ENCODE measurements at regions not wholly inside any gene's neighbourhood (a gene's known extent, or its start where the extent isn't known, plus 50 kb on each side); places are given as distances from the start of the nearest gene placed in this dataset.
"Not testable (repeated sequence)": the region's sequence is repeated elsewhere in the genome, so short reads cannot be mapped to it uniquely, and the experiment has no call there.

DNA sequence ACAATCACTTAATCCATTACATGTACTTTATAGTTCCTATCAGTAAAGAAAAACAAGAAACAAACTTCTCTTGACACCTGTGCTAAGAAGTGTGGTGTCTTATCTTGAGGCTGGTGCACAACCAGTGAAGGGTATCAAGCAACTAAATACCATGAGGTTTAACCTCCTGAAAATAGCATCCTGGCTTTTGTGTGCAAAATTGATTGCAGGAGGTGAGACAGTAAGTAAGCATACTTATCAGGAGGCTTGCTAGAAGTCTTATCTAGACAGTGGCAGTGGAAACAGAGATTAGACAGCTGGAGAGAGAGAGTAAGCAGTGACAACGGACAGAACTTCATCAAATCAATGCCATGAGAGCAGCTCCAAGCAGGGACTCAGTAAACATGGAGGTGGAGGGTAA lies 730.3 kb downstream of the DNAH5 start:
- DNase-seq, result no peak

DNA sequence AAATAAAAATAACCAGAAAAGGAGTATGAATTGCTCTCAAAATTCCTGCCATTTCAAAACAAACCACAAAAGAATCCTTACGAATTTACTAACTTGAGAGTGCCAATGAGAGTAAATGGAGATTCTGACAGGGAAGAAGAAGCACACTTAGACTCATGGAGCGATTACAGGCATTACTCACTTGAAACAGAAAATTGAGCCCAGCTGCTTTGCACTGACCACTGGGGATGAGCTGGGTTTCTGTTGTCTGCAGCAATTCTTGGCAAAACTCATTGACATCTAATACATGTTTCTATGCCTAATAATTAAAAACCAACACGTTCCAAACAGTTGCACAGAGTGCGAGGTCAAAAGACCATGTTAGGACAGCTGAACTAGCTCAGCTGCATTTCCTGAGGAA lies 731.6 kb downstream of the DNAH5 start:
- no peak for DNase-seq

DNA sequence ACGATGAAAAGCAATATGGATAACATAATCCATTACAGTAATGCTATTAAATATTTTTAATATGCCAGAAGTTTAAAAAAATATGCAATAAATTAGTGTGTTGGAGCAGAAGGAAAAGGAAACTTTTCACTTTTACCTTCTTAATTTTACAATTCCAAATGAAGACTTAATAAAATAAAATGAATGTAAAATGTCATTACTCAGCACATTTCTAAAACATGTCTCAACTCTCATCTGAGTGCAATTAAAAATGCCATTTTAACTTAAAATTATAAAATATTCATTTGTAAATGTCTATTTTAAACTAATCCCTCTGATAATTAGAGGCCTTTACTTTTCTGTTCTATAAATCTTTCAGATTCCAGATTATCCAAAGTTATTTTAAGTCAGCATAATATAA lies 733.4 kb downstream of the DNAH5 start:
- DNase-seq, result no peak

GRCh38 chr5:13207112-13207511 lies 737.4 kb downstream of the DNAH5 start:
- no peak for DNase-seq

DNA sequence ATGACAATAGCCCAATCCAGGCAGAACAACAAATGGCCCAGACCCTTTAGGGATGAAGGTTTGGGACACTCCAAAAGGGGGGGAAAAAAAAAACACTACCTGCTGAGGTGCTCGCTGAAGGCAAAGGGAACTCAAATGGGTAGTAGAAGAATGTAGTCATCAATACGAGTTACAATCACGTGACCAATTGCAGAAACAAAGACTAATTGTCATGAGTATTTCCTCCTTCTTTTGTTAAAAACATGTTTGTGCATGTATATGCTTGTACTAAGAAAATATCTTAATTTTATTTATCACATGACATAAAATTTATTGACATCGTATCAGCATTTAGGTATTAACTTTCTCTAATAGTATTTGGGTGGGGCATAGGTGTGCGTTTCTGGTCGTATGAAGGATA lies 743.5 kb downstream of the DNAH5 start:
- DNase-seq, result no peak

DNA sequence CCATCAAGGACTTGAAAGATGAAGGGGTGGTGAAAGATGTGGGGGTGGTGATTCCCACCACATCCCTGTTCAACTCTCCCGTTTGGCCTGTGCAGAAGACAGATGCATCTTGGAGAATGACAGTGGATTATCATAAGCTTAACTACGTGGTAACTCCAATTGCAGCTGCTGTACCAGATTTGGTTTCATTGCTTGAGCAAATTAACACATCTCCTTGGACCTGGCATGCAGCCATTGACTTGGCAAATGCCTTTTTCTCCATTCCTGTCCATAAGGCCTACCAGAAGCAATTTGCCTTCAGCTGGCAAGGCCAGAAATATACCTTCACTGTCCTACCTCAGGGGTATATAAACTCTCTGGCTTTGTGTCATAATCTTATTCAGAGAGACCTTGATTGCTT lies 746.3 kb downstream of the DNAH5 start:
- not testable (repeated sequence) for DNase-seq

DNA sequence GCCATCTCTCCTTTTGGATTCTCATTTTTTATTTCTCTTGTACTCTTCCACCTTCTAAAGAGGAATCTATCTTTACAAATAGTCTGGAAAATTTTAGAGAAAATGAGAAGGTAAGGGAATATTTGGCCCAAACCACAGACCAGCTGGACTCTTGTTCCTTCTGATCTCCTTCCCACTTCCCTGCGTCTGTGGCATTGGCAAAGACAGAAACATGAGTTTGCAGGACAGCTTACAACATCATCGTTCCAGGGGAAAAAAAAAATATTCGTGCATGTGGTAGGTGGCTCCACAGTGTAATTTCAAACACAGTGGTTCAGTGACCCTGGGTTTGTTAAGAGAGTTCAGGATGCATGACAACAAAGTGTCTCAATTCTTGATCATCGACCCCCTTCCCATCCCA lies 755.0 kb downstream of the DNAH5 start:
- no peak for DNase-seq

GRCh38 chr5:13188371-13188770 lies 756.1 kb downstream of the DNAH5 start:
- DNase-seq, result no peak

- DNase-seq, result no peak
Measured at GRCh38 chr5:13187186-13187585, 757.3 kb downstream of the DNAH5 start.

GRCh38 chr5:13186177-13186576 lies 758.3 kb downstream of the DNAH5 start:
- peak; percentile 33 for DNase-seq

DNA sequence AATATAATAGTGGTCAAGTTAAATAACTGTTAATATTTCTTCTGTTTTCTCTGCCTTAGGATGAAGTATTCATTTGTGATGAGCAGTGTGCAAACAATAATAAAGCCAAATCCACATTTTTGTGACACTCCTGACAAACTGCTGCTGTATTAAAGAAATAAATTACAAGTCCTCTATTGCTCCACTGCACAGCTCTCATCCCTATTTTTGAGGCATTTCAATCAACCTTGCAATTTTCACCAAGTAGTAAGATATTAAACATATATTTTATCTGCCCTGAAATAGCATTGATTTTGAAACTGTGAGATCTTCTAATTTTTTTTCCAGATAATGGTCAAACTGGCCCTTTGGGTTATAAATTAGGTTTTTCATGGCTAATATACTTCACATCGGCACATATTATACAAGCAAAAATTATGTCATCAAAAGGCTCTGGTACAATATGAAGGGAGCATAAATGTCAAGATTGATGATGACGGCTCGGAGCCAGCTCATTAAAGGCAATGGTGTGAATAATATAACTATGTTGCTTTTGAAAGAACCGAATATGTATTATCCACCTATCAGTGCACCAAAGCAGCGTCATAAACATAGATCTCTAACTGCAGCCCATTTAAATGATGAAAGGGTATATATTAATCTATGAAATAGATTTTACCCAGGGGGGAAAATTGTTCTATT lies 764.9 kb downstream of the DNAH5 start:
- DNase-seq, result no peak

- DNase-seq, result no peak
Measured at GRCh38 chr5:13143630-13144029, 800.9 kb downstream of the DNAH5 start.

GRCh38 chr5:13143214-13143613 lies 801.3 kb downstream of the DNAH5 start:
- DNase-seq, result no peak

- DNase-seq, result no peak
Measured at GRCh38 chr5:13133951-13134350, 810.5 kb downstream of the DNAH5 start.

GRCh38 chr5:13115476-13115875 lies 829.0 kb downstream of the DNAH5 start:
- no peak for DNase-seq

- DNase-seq, result no peak
Measured at GRCh38 chr5:13108265-13108664, 836.2 kb downstream of the DNAH5 start.

- no peak for DNase-seq
Measured at GRCh38 chr5:13107537-13107936, 837.0 kb downstream of the DNAH5 start.

DNA sequence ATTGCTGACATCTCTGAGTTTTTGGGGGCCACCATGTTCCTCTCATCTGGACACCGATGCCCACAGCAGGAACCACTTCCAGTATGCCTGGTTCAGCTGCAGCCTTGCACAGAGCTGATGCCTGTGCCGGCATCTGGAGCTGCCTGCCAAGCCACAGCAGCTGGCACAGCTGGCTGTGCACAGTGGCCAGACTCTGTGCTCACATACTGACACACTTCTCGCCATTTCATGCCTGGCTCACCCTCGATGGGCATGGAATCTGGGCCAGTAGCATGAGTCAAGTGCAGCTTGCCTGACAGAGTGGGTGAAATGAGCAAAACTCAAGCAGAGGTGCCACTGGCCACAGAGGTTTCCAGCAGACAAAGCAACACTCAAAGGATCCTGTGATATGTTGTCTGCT lies 863.4 kb downstream of the DNAH5 start:
- no peak for DNase-seq

DNA sequence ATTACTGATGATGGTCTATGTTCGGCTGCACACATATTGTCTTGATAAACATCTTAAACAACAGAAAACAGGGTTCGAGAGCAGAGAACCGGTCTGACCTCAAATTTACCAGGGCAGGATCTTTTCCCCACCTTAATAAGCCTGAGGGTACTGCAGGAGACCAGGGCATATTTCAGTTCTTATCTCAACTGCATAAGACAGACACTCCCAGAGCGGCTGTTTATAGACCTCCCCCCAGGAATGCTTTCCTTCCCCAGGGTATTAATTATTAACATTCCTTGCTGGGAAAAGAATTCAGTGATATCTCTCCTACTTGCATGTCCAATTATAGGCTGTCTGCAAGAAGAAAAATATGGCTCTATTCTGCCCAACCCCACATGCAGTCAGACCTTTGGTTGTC lies 871.6 kb downstream of the DNAH5 start:
- not testable (repeated sequence) for DNase-seq

- DNase-seq, result no peak
Measured at GRCh38 chr5:13063088-13063487, 881.4 kb downstream of the DNAH5 start.

DNA sequence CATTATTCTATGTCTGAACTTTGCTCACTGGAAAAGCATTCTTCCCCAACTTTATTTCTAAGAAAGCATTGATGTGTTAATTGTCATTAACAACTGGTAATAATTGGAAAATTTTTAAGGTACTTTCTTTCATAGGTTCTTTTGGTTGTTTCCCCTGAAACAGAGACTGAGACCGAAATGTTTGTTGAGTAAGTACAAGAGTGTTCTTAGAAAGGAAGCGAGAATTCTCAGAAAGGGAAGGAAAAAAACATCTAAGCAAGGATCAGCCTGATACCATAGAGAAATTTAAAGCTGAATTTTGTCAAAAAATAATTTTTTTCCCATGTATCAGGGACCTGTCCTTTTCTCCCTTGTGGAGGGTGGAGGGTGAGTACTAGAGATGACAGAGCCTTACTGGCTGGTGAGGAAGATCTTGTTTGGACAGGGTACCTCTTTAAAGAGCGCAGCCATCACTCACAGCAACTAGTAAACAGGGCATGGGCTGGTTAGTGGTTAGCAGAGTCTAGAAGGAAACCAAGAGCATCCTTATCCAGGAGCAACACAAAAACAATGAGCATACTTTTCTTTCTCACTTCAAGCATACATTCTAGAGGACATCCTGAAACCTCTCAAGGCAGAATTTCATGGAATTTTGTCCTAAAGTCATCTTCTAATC lies 898.5 kb downstream of the DNAH5 start:
- DNase-seq, result no peak

- no peak for DNase-seq
Measured at GRCh38 chr5:13034061-13034460, 910.4 kb downstream of the DNAH5 start.

GRCh38 chr5:13029211-13029610 lies 915.3 kb downstream of the DNAH5 start:
- DNase-seq, result no peak

DNA sequence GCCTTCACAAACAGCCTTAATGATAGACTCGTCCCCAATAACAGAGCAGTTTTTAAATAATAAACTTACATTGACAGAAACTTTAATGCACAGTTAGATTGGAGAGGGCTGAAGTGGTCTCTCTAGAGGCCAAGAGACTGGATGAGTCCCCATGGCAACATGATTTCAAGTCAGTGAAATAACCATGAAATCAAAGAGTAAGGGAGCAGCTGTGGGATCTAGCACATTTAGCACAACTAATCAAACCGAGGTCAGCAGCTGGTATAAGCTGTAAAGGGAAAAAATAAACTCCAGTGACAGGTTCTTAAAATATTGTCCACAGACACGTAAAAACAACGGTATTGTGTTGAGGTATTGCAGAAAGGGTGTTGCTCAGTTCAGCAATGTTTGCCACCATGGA lies 916.6 kb downstream of the DNAH5 start:
- no peak for DNase-seq

DNA sequence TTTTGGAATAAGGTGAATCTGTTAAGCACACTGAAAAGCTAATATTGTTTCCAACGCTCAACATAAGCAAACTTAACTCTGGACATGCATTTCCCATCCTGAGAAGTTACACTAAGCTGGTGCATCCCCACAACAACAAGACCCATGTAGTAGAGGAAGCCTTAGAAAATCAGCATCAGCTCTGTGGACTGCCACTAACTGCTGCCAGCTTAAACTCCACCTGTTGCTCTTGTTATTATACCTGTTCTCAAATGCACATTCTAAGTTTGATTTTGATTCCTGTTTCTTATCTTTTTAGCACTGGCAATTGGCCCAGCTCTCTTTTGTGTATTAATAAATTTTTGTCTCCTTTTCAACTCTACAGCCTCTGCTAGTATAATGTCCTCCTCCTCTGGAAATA lies 924.8 kb downstream of the DNAH5 start:
- no peak for DNase-seq

All from KG1 (cell line).